Lower lobe of right lung (tissue), 2 donors: ENCODE measurements at regions not wholly inside any gene's neighbourhood (a gene's known extent, or its start where the extent isn't known, plus 50 kb on each side); places are given as distances from the start of the nearest gene placed in this dataset.

Experiments
- ATAC-seq, 2 donors: fragments of 200-7000 bp; cut with Tn5 transposase; one replicate each; pipeline ENCODE4 v1.9.1; 2020 to 2022; ENCODE audit warnings: mild to moderate bottlenecking in 2 of 2, moderate library complexity in 2 of 2
- DNase-seq: peaks from one replicate; pipeline ENCODE4 v3.0.0-alpha.2; 2020
- H3K27ac ChIP-seq: fragments of 200-600 bp; one replicate; pipeline ENCODE4 v1.8.0; 2022
- H3K27me3 ChIP-seq: fragments of 200-600 bp; one replicate; pipeline ENCODE4 v1.8.0; 2022; ENCODE audit warnings: low read depth
- H3K36me3 ChIP-seq: fragments of 200-600 bp; one replicate; pipeline ENCODE4 v1.8.0; 2022; ENCODE audit warnings: mild to moderate bottlenecking
- H3K4me1 ChIP-seq: fragments of 200-600 bp; one replicate; pipeline ENCODE4 v1.8.0; 2022
- H3K4me3 ChIP-seq: fragments of 200-600 bp; one replicate; pipeline ENCODE4 v1.8.0; 2022; ENCODE audit warnings: mild to moderate bottlenecking
- H3K9me3 ChIP-seq: fragments of 200-600 bp; one replicate; pipeline ENCODE4 v1.8.0; 2022
- CTCF ChIP-seq: fragments of 200-600 bp; IDR thresholded peaks from one replicate; pipeline ENCODE4 v1.8.0; 2022; ENCODE audit warnings: antibody characterized with exemption, mild to moderate bottlenecking
- intact Hi-C: fragments of 100-400 bp; cut with DNase I; formaldehyde crosslinking; loops from one replicate; pipeline ENCODE4 v1.11.0; 2022
- donor health status: DM: no; HTN: yes; CAD: no; lungs with severe emphysema.

GRCh38 chr14:29320286-29320685 lies 553.7 kb downstream of the FOXG1 start:
- no peak for ATAC-seq
- no peak overlapping the region for H3K27ac ChIP-seq
- H3K4me1 ChIP-seq = no peaks in the 10 kb centered on the region
- no peak for DNase-seq
- no peaks in the 10 kb centered on the region for H3K36me3 ChIP-seq
- intact Hi-C loops = no loop called here
- TF ChIP-seq CTCF = no peak
- no peaks in the 10 kb centered on the region for H3K27me3 ChIP-seq
- no peak overlapping the region for H3K4me3 ChIP-seq
- H3K9me3 ChIP-seq = no peaks in the 10 kb centered on the region

- Histone ChIP-seq H3K4me3 (no peak overlapping the region), H3K9me3 (no peaks in the 10 kb centered on the region), H3K27me3 (no peaks in the 10 kb centered on the region), H3K36me3 (no peaks in the 10 kb centered on the region), H3K4me1 (no peaks in the 10 kb centered on the region), H3K27ac (no peak overlapping the region)
- TF ChIP-seq CTCF = no peak
- intact Hi-C loops = no loop called here
- DNase-seq = no peak
- ATAC-seq = no peak
Observed at GRCh38 chr14:29321646-29322045, 555.1 kb downstream of the FOXG1 start.

- H3K9me3 ChIP-seq = no peaks in the 10 kb centered on the region
- no peaks in the 10 kb centered on the region for H3K27me3 ChIP-seq
- no peak for TF ChIP-seq CTCF
- no peak overlapping the region for H3K27ac ChIP-seq
- intact Hi-C loops = no loop called here
- no peaks in the 10 kb centered on the region for H3K4me1 ChIP-seq
- no peak overlapping the region for H3K4me3 ChIP-seq
- DNase-seq (no peak), ATAC-seq (no peak)
- no peaks in the 10 kb centered on the region for H3K36me3 ChIP-seq
Observed at GRCh38 chr14:29339494-29340172, 573.0 kb downstream of the FOXG1 start.

- no peak for TF ChIP-seq CTCF
- ATAC-seq = no peak
Observed at GRCh38 chr14:29348504-29348903, 579.1 kb downstream of the PRKD1 start.

GRCh38 chr14:29350496-29350895 lies 577.2 kb downstream of the PRKD1 start:
- no peaks in the 10 kb centered on the region for H3K27me3 ChIP-seq
- H3K9me3 ChIP-seq = no peaks in the 10 kb centered on the region
- no peak for DNase-seq
- intact Hi-C loops = no loop called here
- no peak for ATAC-seq
- H3K4me3 ChIP-seq = no peak overlapping the region
- no peak for TF ChIP-seq CTCF
- H3K36me3 ChIP-seq = no peaks in the 10 kb centered on the region
- no peak overlapping the region for H3K27ac ChIP-seq
- H3K4me1 ChIP-seq = no peaks in the 10 kb centered on the region

More at GRCh38 chr14:29348504-29348903, 579.1 kb downstream of the PRKD1 start:
- no peak overlapping the region for H3K4me3 ChIP-seq
- no peaks in the 10 kb centered on the region for H3K36me3 ChIP-seq
- no peaks in the 10 kb centered on the region for H3K9me3 ChIP-seq
- no peak overlapping the region for H3K27ac ChIP-seq
- H3K27me3 ChIP-seq = no peaks in the 10 kb centered on the region
- no peaks in the 10 kb centered on the region for H3K4me1 ChIP-seq
- no peak for DNase-seq
- intact Hi-C loops = no loop called here
